ENCODE measurements at regions not wholly inside any gene's neighbourhood (a gene's known extent, or its start where the extent isn't known, plus 50 kb on each side); places are given as distances from the start of the nearest gene placed in this dataset.

GRCh38 chr6:65924411-65924810, 217.4 kb upstream of the EYS start:
- no peak overlapping the region for H2BK20ac ChIP-seq (ENCODE audit: low read length)
- H3K36me3 ChIP-seq (ENCODE audit: control insufficient read depth in 2 of 4, insufficient read depth in 4 of 4, low read length in 3 of 4): no peaks in the 10 kb centered on the region
- no peak overlapping the region for H3K27ac ChIP-seq (ENCODE audit: low read depth, low read length)
- H3K23me2 ChIP-seq (ENCODE audit: low read depth, low read length): no peaks in the 10 kb centered on the region
- no peaks in the 10 kb centered on the region for H3K9me3 ChIP-seq (ENCODE audit: insufficient read depth in 2 of 2, low read depth in 1 of 2, low read length in 1 of 2)
- WGBS, 2 experiments (ENCODE audit: extremely low coverage in 1 of 2, insufficient coverage in 1 of 2, insufficient read length in 1 of 2, insufficient replicate concordance in 2 of 2, low coverage in 1 of 2, low lambda C conversion rate in 2 of 2, missing lambda C conversion rate in 1 of 2): 66% methylated on average over 2 of the region's 2 CpGs; no CpG with 5 or more reads in 1 of the 2 experiments
- H3K4me2 ChIP-seq (ENCODE audit: insufficient read depth in 1 of 2, low read depth in 2 of 2, low read length in 2 of 2): no peak overlapping the region
- H2BK15ac ChIP-seq (ENCODE audit: low read length): no peak overlapping the region
- no peak overlapping the region for H2BK120ac ChIP-seq (replicated peaks; ENCODE audit: low read depth, low read length)
- H2BK5ac ChIP-seq (ENCODE audit: low read depth, low read length): no peak overlapping the region
- H3K23ac ChIP-seq (ENCODE audit: insufficient read length): no peak overlapping the region
- no peak for DNase-seq (ENCODE audit: low read depth in 1 of 2, low spot score in 2 of 2)
- no peaks in the 10 kb centered on the region for H4K20me1 ChIP-seq (replicated peaks in 1 of 2; ENCODE audit: control insufficient read depth in 1 of 2, insufficient read depth in 2 of 2, low read length in 2 of 2)
- H3K79me1 ChIP-seq (ENCODE audit: low read depth, low read length): no peaks in the 10 kb centered on the region
- no peak overlapping the region for H4K91ac ChIP-seq (replicated peaks; ENCODE audit: insufficient read length, low read length)
- H4K5ac ChIP-seq (ENCODE audit: insufficient read length, low read depth, low read length): no peak overlapping the region
- no peaks in the 10 kb centered on the region for H3K27me3 ChIP-seq (replicated peaks in 1 of 4; ENCODE audit: control insufficient read depth in 3 of 4, extremely low read depth in 1 of 4, insufficient read depth in 3 of 4, low read length in 3 of 4)
- no peak overlapping the region for H4K8ac ChIP-seq (ENCODE audit: extremely low read depth, insufficient read depth, low read length)
- no peak overlapping the region for H3K4ac ChIP-seq (replicated peaks; ENCODE audit: insufficient read length, low read depth, low read length)
- FAIRE-seq: no peak
- POLR2A ChIA-PET (ENCODE audit: partially characterized antibody): no interaction called here
- CTCF ChIA-PET (ENCODE audit: partially characterized antibody): no interaction called here
- no peak overlapping the region for H3K18ac ChIP-seq (ENCODE audit: extremely low read depth, low read length)
- no peaks in the 10 kb centered on the region for H3K79me2 ChIP-seq (ENCODE audit: control insufficient read depth in 1 of 2, insufficient read depth in 2 of 2, low read length in 2 of 2)
- no peak overlapping the region for H3K9ac ChIP-seq (replicated peaks in 1 of 4; ENCODE audit: extremely low read depth in 1 of 4, low read depth in 3 of 4, low read length in 3 of 4)
- H3K56ac ChIP-seq (replicated peaks; ENCODE audit: insufficient read length, low read depth, low read length): no peak overlapping the region
- peaks cover 0 to 2% (median 0%) of the 10 kb centered on the region in 4 experiments; a peak in 1 of 7 replicates for H3K4me1 ChIP-seq (replicated peaks in 1 of 4; ENCODE audit: control insufficient read depth in 3 of 4, insufficient read depth in 4 of 4, low read length in 3 of 4)
- no peak overlapping the region for H2AK5ac ChIP-seq (ENCODE audit: low read depth, low read length)
- no peak overlapping the region for H3K4me3 ChIP-seq (ENCODE audit: extremely low read depth in 1 of 4, insufficient read depth in 2 of 4, low read depth in 3 of 4, low read length in 4 of 4)
- no peak overlapping the region for H3K14ac ChIP-seq (ENCODE audit: insufficient read length)
- H2AFZ ChIP-seq (ENCODE audit: low read length): no peak overlapping the region
- H2BK12ac ChIP-seq (ENCODE audit: low read depth, low read length): no peak overlapping the region
- no peak for TF ChIP-seq MAX (IDR thresholded peaks at IDR 0.05)
- TF ChIP-seq SP4 (IDR thresholded peaks at IDR 0.05; ENCODE audit: low read length): no peak
- TF ChIP-seq SIN3A (conservative IDR thresholded peaks at IDR 0.05 in 1 of 2, IDR thresholded peaks at IDR 0.05 in 1 of 2; ENCODE audit: low read depth in 1 of 2, low read length in 2 of 2): no peak
- TF ChIP-seq NRF1 (IDR thresholded peaks at IDR 0.05; ENCODE audit: low read depth, low read length): no peak
- no peak for TF ChIP-seq CREB1 (IDR thresholded peaks at IDR 0.05)
- no peak for TF ChIP-seq EGR1 (IDR thresholded peaks at IDR 0.05; ENCODE audit: borderline replicate concordance, low read depth, low read length)
- TF ChIP-seq RXRA (IDR thresholded peaks at IDR 0.05; ENCODE audit: insufficient read depth, low read depth, low read length): no peak
- TF ChIP-seq SAP30 (IDR thresholded peaks at IDR 0.05; ENCODE audit: insufficient read depth, insufficient replicate concordance, low read length): no peak
- no peak for TF ChIP-seq ASH2L (IDR thresholded peaks at IDR 0.05; ENCODE audit: low read length)
- no peak for TF ChIP-seq KDM5A (IDR thresholded peaks at IDR 0.05; ENCODE audit: low read length)
- no peak for TF ChIP-seq CTBP2 (IDR thresholded peaks at IDR 0.05; ENCODE audit: borderline replicate concordance, insufficient read depth, insufficient read length, low read length)
- no peak for TF ChIP-seq TCF12 (IDR thresholded peaks at IDR 0.05; ENCODE audit: low read depth, low read length)
- no peak for TF ChIP-seq TEAD4 (IDR thresholded peaks at IDR 0.05; ENCODE audit: low read depth, low read length)
- TF ChIP-seq RFX5 (IDR thresholded peaks at IDR 0.05; ENCODE audit: borderline replicate concordance, low read depth, low read length): no peak
- no peak for TF ChIP-seq NANOG (IDR thresholded peaks at IDR 0.05; ENCODE audit: insufficient read depth, low read depth, low read length, poor library complexity, severe bottlenecking)
- no peak for TF ChIP-seq CHD1 (IDR thresholded peaks at IDR 0.05; ENCODE audit: low read depth, low read length)

All from H1 (cell line).